PFSK-1 (cell line): ENCODE measurements at regions not wholly inside any gene's neighbourhood (a gene's known extent, or its start where the extent isn't known, plus 50 kb on each side); places are given as distances from the start of the nearest gene placed in this dataset.

ENCODE experiments used
- FOXP2 ChIP-seq: optimal IDR thresholded peaks from 2 replicates; pipeline ENCODE3; 2011; ENCODE audit warnings: borderline replicate concordance, control low read depth, inconsistent platforms; ENCODE audit not compliant: insufficient read depth; ENCODE audit errors: extremely low read length, extremely low read depth
- POLR2AphosphoS5 ChIP-seq: IDR thresholded peaks from 2 replicates; pipeline ENCODE4 v1.6.1; 2012; ENCODE audit warnings: low read depth, mild to moderate bottlenecking, control low read depth, low read length, moderate library complexity
- SIN3A ChIP-seq: IDR thresholded peaks from 2 replicates; pipeline ENCODE4 v1.6.1; 2012; ENCODE audit warnings: mild to moderate bottlenecking, low read length, moderate library complexity, borderline replicate concordance; ENCODE audit not compliant: insufficient read depth
- TAF1 ChIP-seq: IDR thresholded peaks from 2 replicates; pipeline ENCODE4 v1.6.1; 2012; ENCODE audit warnings: low read length, control low read depth, borderline replicate concordance; ENCODE audit not compliant: insufficient read depth
- TF ChIP-seq, protein P1 (sequence below), 2 experiments: IDR thresholded peaks; 2 replicates each; pipeline versions ENCODE4 v1.6.1 to v1.8.0; 2011 to 2012; ENCODE audit warnings: low read depth in 2 of 2, low read length in 2 of 2, control low read depth in 1 of 2, inconsistent platforms in 1 of 2, mild to moderate bottlenecking in 1 of 2, moderate library complexity in 1 of 2; ENCODE audit not compliant: insufficient read depth in 1 of 2

GRCh38 chr16:72266836-72267235 is 94.9 kb upstream of the PMFBP1 start:
- TF ChIP-seq POLR2AphosphoS5, result no peak
- no peak for TF ChIP-seq TAF1
- TF ChIP-seq, protein P1, sequence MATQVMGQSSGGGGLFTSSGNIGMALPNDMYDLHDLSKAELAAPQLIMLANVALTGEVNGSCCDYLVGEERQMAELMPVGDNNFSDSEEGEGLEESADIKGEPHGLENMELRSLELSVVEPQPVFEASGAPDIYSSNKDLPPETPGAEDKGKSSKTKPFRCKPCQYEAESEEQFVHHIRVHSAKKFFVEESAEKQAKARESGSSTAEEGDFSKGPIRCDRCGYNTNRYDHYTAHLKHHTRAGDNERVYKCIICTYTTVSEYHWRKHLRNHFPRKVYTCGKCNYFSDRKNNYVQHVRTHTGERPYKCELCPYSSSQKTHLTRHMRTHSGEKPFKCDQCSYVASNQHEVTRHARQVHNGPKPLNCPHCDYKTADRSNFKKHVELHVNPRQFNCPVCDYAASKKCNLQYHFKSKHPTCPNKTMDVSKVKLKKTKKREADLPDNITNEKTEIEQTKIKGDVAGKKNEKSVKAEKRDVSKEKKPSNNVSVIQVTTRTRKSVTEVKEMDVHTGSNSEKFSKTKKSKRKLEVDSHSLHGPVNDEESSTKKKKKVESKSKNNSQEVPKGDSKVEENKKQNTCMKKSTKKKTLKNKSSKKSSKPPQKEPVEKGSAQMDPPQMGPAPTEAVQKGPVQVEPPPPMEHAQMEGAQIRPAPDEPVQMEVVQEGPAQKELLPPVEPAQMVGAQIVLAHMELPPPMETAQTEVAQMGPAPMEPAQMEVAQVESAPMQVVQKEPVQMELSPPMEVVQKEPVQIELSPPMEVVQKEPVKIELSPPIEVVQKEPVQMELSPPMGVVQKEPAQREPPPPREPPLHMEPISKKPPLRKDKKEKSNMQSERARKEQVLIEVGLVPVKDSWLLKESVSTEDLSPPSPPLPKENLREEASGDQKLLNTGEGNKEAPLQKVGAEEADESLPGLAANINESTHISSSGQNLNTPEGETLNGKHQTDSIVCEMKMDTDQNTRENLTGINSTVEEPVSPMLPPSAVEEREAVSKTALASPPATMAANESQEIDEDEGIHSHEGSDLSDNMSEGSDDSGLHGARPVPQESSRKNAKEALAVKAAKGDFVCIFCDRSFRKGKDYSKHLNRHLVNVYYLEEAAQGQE (IDR thresholded peaks at IDR 0.05; ENCODE audit: insufficient read depth in 1 of 2, low read depth in 2 of 2, low read length in 2 of 2), result no peak
- no peak for TF ChIP-seq SIN3A
- TF ChIP-seq FOXP2, result no peak
